Activated effector memory CD4-positive, alpha-beta T cell treated with Interleukin-2 at 50 U/mL for 16 hours (primary cell): ENCODE measurements at regions not wholly inside any gene's neighbourhood (a gene's known extent, or its start where the extent isn't known, plus 50 kb on each side); places are given as distances from the start of the nearest gene placed in this dataset.
"Not testable (repeated sequence)": the region's sequence is repeated elsewhere in the genome, so short reads cannot be mapped to it uniquely, and the experiment has no call there.

Experiments used
- DNase-seq: peaks from one replicate; pipeline ENCODE4 v3.0.0-alpha.2; 2020

- DNase-seq = no peak
Observed at GRCh38 chr7:29619111-29619510, 55.5 kb downstream of the PRR15 start.

DNA sequence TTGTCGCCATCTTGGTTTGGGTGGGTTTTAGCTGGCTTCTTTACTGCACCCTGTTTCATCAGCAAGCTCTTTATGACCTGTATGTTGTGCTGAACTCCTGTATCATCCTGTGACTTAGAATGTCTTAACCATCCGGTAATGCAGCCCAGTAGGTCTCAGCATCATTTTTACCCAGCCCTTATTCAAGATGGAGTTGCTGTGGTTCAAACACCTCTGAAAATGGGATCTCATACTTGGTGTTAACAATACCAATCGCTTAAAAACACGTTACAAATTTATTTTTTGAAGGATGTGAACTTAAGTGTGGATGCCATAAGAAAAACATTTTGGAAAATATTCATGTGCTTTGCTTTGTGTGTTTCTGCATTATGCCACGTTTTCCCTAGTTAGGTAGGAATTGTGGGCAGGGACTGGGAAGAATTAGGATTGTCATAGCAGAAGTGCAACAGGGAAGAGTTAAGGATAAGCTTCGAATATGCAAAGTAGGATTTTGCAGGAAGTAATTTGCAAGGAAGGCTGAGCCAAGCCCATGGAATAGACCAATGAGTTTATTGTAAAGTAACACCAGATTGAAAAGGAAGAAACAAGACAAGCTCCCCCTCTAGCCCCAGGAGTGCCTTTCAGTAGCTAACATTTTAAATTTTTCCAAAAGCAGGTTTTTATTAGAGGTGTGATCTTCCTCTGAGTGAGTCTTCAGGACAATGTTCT lies 56.4 kb downstream of the PRR15 start:
- DNase-seq = no peak

- no peak for DNase-seq
Observed at GRCh38 chr7:29620556-29620930, 56.9 kb downstream of the PRR15 start.

DNA sequence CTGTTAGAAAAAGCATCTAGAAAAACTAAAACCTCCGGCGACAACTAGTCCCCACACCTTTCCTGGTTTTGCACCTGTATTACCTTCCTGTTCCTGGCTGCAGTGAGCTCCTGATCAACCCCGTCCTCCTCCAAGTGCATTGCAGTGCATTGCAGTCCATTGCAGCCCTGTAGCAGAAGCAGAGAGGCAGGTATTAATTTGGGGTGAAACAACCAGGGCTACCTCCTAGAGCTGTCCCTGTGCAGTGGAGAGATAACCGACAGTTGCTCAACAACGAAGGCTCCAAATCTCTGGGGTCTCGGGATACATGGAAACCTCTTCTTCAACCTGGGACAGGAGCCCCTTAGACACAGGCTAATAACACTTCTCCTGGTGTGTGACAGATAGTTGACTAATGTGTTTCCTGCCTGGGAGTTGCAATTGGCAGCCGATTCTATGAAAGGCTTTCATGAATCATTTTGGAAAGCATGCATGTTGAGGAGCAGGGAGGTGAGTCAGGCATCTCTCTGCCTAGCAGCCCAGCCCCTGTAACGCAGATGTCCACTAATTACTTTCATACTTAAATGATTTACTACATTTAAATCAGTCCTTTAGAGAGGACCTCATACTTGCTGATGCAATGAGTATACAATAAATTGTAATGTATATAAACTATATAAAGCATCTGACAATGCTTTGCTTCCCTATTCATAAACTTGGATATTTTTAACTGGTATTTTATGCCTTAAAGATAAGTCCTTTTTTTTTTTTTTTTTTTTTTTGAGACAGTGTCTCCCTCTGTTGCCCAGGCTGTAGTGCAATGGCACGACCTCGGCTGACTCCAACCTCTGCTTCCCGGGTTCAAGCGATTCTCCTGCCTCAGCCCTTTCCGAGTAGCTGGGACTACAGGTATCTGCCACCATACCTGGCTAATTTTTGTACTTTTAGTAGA lies 59.0 kb downstream of the PRR15 start:
- no peak for DNase-seq

DNA sequence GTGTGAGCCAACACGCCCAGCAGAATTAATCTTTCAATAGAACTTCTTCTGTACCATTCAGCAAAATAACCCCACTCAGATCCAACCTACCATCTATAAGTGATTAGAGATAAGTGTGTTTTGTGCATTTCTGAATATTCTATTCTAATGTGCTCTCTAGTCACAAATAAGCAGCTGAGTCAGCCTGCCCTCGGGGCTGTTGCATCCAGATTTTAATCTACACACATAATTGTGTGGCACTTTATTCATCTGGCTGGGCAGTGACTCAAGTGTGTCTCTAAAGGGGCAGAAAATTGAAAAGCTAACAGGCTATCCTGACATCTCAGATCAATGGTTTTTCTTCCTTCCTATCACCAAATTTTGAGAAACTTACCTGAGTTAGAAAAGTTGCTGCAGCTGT lies 60.3 kb downstream of the PRR15 start:
- no peak for DNase-seq

- no peak for DNase-seq
Observed at GRCh38 chr7:29626730-29627129, 63.1 kb downstream of the PRR15 start.

DNA sequence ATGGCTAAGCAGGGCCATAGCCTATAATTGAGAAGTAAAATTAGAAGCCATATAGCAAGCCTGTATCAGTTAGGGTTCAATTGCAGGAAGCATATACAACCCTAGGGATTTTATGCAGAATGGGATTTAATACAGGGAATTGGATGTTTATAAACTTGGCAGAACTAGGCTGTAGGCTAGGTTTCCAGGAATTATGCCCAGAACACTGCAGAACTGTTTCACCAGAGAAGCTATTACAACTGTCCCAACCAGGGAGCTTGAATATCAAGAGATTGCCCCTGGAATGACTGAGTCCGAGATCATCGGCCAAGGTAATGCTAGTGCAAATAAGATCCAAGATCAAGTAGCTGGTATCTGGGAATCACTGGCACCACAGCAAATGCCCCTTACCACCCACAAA lies 64.0 kb downstream of the PRR15 start:
- no peak for DNase-seq

DNA sequence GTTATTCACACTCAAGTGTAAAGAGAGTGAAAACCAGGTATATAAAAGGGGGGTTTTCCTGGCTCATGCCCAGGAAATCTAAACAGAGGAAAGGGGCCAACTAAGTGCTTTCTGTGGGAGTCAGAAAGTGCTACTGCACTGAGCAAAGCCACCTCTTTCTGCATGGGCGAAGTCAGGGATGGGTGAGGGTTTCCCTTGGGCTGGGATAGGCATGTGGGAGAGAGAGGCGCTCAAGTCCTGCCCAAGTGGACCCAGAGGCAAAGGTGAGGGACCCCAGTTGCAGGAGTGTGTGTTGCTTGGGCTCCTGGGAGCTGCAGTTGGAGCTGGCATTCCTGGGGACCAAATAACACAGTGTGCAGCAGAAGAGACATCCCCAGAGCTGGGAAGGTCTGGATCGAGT lies 65.9 kb downstream of the PRR15 start:
- DNase-seq = no peak

DNA sequence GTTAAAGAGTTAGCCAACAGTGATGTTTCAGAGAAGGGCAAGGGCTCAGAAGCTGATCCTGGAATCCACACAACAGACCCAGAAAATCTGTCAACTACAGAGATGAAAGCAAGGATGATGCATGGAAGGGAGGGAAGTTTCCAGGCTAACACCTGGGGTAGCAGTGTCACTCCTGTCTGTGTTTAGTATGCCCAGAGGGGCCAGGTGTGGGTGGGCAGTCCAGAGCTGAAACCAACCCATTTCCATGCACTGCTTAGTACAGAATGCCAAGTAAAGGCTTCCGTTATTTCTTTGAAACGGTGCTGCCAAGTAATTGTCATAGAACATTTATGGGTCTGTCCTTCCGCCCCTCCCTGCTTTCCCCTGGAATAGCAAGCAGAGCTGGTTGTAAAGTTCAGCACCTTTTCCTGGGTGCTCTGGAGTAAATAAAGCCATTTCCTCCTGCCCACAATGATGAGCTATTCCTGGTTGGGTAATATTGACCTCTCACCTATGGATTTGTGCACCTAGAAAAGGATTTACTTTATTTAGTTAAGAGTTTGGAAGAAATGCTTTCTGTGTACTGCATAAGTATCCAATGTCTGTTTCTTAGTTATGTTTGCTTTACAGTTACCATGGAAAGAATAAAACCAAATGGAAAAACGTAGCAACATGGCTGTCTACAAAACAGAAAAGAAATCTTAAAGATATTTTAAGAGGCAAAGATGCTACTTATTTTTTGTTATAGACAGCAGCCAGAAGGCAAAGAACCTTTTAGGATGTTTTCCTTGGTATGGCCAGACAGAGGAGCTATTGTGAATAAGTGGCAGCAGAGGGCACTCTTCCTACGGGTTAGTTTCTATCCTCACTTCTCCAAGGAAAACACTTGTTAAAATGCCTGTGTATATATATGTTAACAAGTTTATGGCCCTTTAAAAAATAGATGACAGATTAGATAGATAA lies 71.7 kb downstream of the PRR15 start:
- not testable (repeated sequence) for DNase-seq

DNA sequence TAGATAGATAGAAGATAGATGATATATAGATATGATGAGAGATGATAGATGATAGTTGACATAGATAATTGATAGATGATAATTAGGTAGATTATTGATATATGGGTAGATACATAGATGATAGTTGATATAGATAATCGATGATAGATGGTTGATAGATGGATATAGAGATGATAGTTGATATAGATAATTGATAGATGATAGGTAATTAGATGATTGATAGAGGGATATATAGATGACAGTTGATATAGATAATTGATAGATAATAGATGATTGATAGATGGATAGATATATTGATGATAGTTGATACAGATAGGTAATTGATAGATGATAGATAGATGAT lies 72.3 kb downstream of the PRR15 start:
- DNase-seq = no peak

DNA sequence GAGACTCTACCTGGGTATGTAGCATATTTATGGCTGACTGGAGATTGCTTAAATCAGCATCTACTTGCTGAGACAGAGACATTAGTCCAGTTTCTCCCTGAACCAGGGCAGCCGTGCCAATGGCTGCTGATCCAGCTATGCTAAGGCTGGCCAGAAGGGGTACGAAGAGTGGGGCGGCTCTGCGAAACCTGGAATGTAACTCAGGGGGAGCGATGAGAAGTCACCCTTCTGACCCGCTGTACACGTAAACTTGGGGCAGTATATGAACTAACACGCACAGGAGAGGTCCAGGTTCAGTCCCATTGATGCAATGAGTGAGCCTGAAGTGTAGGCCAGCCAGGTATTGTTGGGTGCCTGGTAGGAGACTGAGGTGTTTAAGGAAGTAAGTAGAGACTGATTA lies 73.7 kb downstream of the PRR15 start:
- no peak for DNase-seq

DNA sequence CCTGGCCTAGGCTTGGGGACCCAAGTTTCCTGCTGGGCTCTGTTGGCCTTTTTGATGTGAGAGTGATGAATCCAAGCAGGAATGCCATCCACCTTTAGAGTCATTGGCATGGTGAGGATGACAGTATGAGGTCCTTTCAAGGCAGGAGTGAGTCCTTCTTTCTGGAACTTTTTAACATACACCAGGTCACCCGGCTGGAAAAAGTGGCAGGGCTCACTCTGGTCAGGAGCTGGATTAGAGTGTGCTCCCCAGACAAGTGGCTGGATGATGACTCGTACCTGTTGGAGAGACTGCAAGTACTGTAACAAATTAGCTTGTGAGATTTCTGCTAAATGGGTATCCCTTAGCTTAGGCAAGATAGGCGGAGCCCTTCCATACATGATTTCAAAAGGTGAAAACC lies 75.2 kb downstream of the PRR15 start:
- not testable (repeated sequence) for DNase-seq

- no peak for DNase-seq
Observed at GRCh38 chr7:29639386-29639785, 75.8 kb downstream of the PRR15 start.

- DNase-seq = no peak
Observed at GRCh38 chr7:29639886-29640595, 76.4 kb downstream of the PRR15 start.

- DNase-seq = no peak
Observed at GRCh38 chr7:29641651-29642050, 78.0 kb downstream of the PRR15 start.

- DNase-seq = no peak
Observed at GRCh38 chr7:29642494-29643155, 79.0 kb downstream of the PRR15 start.

DNA sequence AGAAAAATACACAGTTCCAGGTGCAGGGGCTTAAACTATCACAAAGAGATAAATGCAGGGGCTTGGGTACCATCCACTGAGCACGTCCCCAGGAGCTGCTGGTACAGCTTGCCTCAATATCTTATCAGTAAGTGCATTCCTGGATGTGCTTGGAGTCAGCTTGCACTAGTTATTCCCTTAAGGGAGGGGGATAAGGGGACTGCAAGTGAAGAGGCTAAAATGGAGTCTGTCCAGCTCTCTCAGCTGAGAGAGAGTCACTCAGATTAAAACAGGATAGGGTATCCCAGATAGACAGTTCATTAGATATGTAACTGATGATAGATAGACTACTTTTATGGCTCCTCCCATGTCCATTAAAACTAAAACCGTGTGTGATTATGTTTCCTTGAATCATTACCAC lies 82.5 kb downstream of the PRR15 start:
- DNase-seq = not testable (repeated sequence)

GRCh38 chr7:29647020-29647654 lies 83.5 kb downstream of the PRR15 start:
- DNase-seq = no peak

GRCh38 chr7:29647691-29648210 lies 84.1 kb downstream of the PRR15 start:
- not testable (repeated sequence) for DNase-seq

- no peak for DNase-seq
Observed at GRCh38 chr7:29649028-29649716, 85.5 kb downstream of the PRR15 start.

DNA sequence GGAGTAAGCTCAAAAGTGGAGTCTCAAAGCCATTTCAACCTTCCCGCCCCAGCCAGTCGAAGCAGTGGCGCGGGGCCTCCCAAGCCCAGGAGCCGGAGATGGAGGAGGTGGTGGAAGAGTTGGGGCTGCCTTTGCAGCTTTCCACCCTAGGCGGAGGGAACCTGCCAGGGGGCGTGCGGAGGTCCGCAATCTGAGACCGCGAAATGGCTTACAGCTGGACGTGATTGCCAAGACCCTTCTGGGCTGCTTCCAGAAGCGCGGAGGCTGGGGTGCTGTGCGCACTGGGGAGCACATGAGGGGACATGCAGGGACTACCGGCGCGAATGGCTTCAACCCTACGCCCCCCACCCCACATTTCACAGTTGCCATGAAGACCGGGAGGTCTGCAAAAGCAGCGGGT lies 86.2 kb downstream of the PRR15 start:
- no peak for DNase-seq
